H1 (cell line): ENCODE measurements at regions not wholly inside any gene's neighbourhood (a gene's known extent, or its start where the extent isn't known, plus 50 kb on each side); places are given as distances from the start of the nearest gene placed in this dataset.

Experiments
- CTCF ChIA-PET: fragments of 300-600 bp; sonication (Branson Sonifier 250); formaldehyde crosslinking; loops from one replicate; lab custom pipeline; 2021; ENCODE audit not compliant: partially characterized antibody; lab: Charles Lee
- POLR2A ChIA-PET: fragments of 300-600 bp; sonication (Branson Sonifier 250); formaldehyde crosslinking; loops from one replicate; lab custom pipeline; 2021; ENCODE audit warnings: inconsistent platforms; ENCODE audit not compliant: partially characterized antibody; lab: Charles Lee
- DNase-seq, 2 experiments: peaks; one replicate each; pipeline versions ENCODE4 v3.0.0 to v3.0.0-alpha.2; 2010 to 2022; ENCODE audit warnings: low spot score in 2 of 2, low read depth in 1 of 2, mixed read lengths in 1 of 2
- FAIRE-seq: peaks from 2 replicates; lab custom pipeline; 2011; peaks lifted over from hg19 to GRCh38; lab: Jason Lieb, UNC
- H2AFZ ChIP-seq: 2 replicates; pipeline ENCODE4 v1.8.1; 2012; ENCODE audit warnings: low read length, inconsistent platforms
- H2AK5ac ChIP-seq: 2 replicates; pipeline ENCODE4 v1.6.1; 2013; ENCODE audit warnings: low read depth, low read length
- H2BK120ac ChIP-seq: replicated peaks from 2 replicates; pipeline ENCODE3; 2013; ENCODE audit warnings: low read depth, low read length, inconsistent platforms
- H2BK12ac ChIP-seq: 2 replicates; pipeline ENCODE4 v1.6.1; 2013; ENCODE audit warnings: low read depth, low read length
- H2BK15ac ChIP-seq: 2 replicates; pipeline ENCODE4 v1.6.1; 2013; ENCODE audit warnings: low read length
- H2BK20ac ChIP-seq: 2 replicates; pipeline ENCODE4 v1.6.1; 2013; ENCODE audit warnings: low read length
- H2BK5ac ChIP-seq: 2 replicates; pipeline ENCODE4 v1.6.1; 2013; ENCODE audit warnings: low read depth, low read length
- H3K14ac ChIP-seq: 2 replicates; pipeline ENCODE4 v1.6.1; 2013; ENCODE audit warnings: inconsistent platforms; ENCODE audit not compliant: insufficient read length
- H3K18ac ChIP-seq: 2 replicates; pipeline ENCODE4 v1.6.1; 2013; ENCODE audit warnings: low read length; ENCODE audit errors: extremely low read depth
- H3K23ac ChIP-seq: 2 replicates; pipeline ENCODE4 v1.6.1; 2013; ENCODE audit warnings: inconsistent platforms; ENCODE audit not compliant: insufficient read length
- H3K23me2 ChIP-seq: 2 replicates; pipeline ENCODE4 v1.6.1; 2013; ENCODE audit warnings: low read depth, low read length
- H3K27ac ChIP-seq: 2 replicates; pipeline ENCODE4 v1.6.1; 2011; ENCODE audit warnings: low read depth, low read length, inconsistent platforms
- H3K27me3 ChIP-seq, 4 experiments: replicated peaks in 1 of 4; 1 replicate in 1 of 4; 2 replicates in 3 of 4; pipeline versions ENCODE4 v1.6.1 to v1.8.1; 2011 to 2013; ENCODE audit warnings: low read length in 3 of 4, mild to moderate bottlenecking in 3 of 4, inconsistent platforms in 2 of 4, mixed read lengths in 2 of 4, moderate library complexity in 1 of 4; ENCODE audit not compliant: control insufficient read depth in 3 of 4, insufficient read depth in 3 of 4; ENCODE audit errors: extremely low read depth in 1 of 4
- H3K36me3 ChIP-seq, 4 experiments: 2 replicates each; pipeline versions ENCODE4 v1.6.1 to v1.8.1; 2011 to 2013; ENCODE audit warnings: mild to moderate bottlenecking in 4 of 4, low read length in 3 of 4, moderate library complexity in 2 of 4, control low read depth in 1 of 4, inconsistent platforms in 1 of 4; ENCODE audit not compliant: insufficient read depth in 4 of 4, control insufficient read depth in 2 of 4
- H3K4ac ChIP-seq: replicated peaks from 2 replicates; pipeline ENCODE3; 2013; ENCODE audit warnings: low read length, low read depth, mixed read lengths, inconsistent platforms; ENCODE audit not compliant: insufficient read length
- H3K4me1 ChIP-seq, 4 experiments: replicated peaks in 1 of 4; 1 replicate in 1 of 4; 2 replicates in 3 of 4; pipeline versions ENCODE4 v1.6.1 to v1.8.1; 2011 to 2013; ENCODE audit warnings: low read length in 3 of 4, inconsistent platforms in 2 of 4, mixed read lengths in 1 of 4; ENCODE audit not compliant: insufficient read depth in 4 of 4, control insufficient read depth in 3 of 4
- H3K4me2 ChIP-seq, 2 experiments: 2 replicates each; pipeline versions ENCODE4 v1.6.1 to v1.8.1; 2011 to 2013; ENCODE audit warnings: low read depth in 2 of 2, low read length in 2 of 2, control low read depth in 1 of 2, inconsistent platforms in 1 of 2, mild to moderate bottlenecking in 1 of 2; ENCODE audit not compliant: insufficient read depth in 1 of 2
- H3K4me3 ChIP-seq, 4 experiments: fragments of 200-600, 300-600 bp in 1 of 4; sonication (generic), shearing (Covaris generic), sonication (Bioruptor Twin) in 1 of 4; 2 replicates each; pipeline versions ENCODE4 v1.5.1 to v1.8.1; 2011 to 2016; ENCODE audit warnings: low read length in 4 of 4, low read depth in 3 of 4, control low read depth in 2 of 4, inconsistent platforms in 2 of 4, mild to moderate bottlenecking in 2 of 4, mixed read lengths in 1 of 4, moderate library complexity in 1 of 4; ENCODE audit not compliant: insufficient read depth in 2 of 4; ENCODE audit errors: extremely low read depth in 1 of 4
- H3K56ac ChIP-seq: replicated peaks from 2 replicates; pipeline ENCODE3; 2013; ENCODE audit warnings: low read depth, mild to moderate bottlenecking, mixed read lengths, low read length, inconsistent platforms; ENCODE audit not compliant: insufficient read length
- H3K79me1 ChIP-seq: 2 replicates; pipeline ENCODE4 v1.6.1; 2013; ENCODE audit warnings: low read depth, low read length, control low read depth
- H3K79me2 ChIP-seq, 2 experiments: 2 replicates each; pipeline versions ENCODE4 v1.6.1 to v1.8.1; 2012 to 2013; ENCODE audit warnings: low read length in 2 of 2, mild to moderate bottlenecking in 2 of 2, inconsistent platforms in 1 of 2; ENCODE audit not compliant: insufficient read depth in 2 of 2, control insufficient read depth in 1 of 2
- H3K9ac ChIP-seq, 4 experiments: replicated peaks in 1 of 4; 1 replicate in 1 of 4; 2 replicates in 3 of 4; pipeline versions ENCODE4 v1.6.1 to v1.8.1; 2011 to 2013; ENCODE audit warnings: low read depth in 3 of 4, low read length in 3 of 4, control low read depth in 2 of 4, mild to moderate bottlenecking in 2 of 4, moderate library complexity in 2 of 4, inconsistent platforms in 1 of 4; ENCODE audit errors: extremely low read depth in 1 of 4
- H3K9me3 ChIP-seq, 2 experiments: 2 replicates each; pipeline versions ENCODE4 v1.6.1 to v1.8.1; 2012 to 2013; ENCODE audit warnings: mild to moderate bottlenecking in 2 of 2, moderate library complexity in 2 of 2, control low read depth in 1 of 2, inconsistent platforms in 1 of 2, low read depth in 1 of 2, low read length in 1 of 2, mixed read lengths in 1 of 2; ENCODE audit not compliant: insufficient read depth in 2 of 2
- H4K20me1 ChIP-seq, 2 experiments: replicated peaks in 1 of 2; 2 replicates each; pipeline versions ENCODE3 to v1.8.1; 2011 to 2013; ENCODE audit warnings: inconsistent platforms in 2 of 2, low read length in 2 of 2, mild to moderate bottlenecking in 1 of 2; ENCODE audit not compliant: insufficient read depth in 2 of 2, control insufficient read depth in 1 of 2
- H4K5ac ChIP-seq: 2 replicates; pipeline ENCODE4 v1.6.1; 2013; ENCODE audit warnings: low read length, low read depth, mixed read lengths, inconsistent platforms; ENCODE audit not compliant: insufficient read length
- H4K8ac ChIP-seq: 2 replicates; pipeline ENCODE4 v1.8.0; 2013; ENCODE audit warnings: mild to moderate bottlenecking, moderate library complexity, low read length, inconsistent platforms; ENCODE audit not compliant: insufficient read depth; ENCODE audit errors: extremely low read depth
- H4K91ac ChIP-seq: replicated peaks from 2 replicates; pipeline ENCODE3; 2013; ENCODE audit warnings: low read length, mixed read lengths, inconsistent platforms; ENCODE audit not compliant: insufficient read length
- ATF3 ChIP-seq: IDR thresholded peaks from 2 replicates; pipeline ENCODE4 v1.6.1; 2011; ENCODE audit warnings: low read depth, mild to moderate bottlenecking, low read length; ENCODE audit not compliant: insufficient read depth
- CTBP2 ChIP-seq: IDR thresholded peaks from 2 replicates; pipeline ENCODE4 v1.7.0; 2011; ENCODE audit warnings: borderline replicate concordance, mild to moderate bottlenecking, moderate library complexity, mixed read lengths, low read length; ENCODE audit not compliant: insufficient read depth, insufficient read length
- CTCF ChIP-seq, 3 experiments: IDR thresholded peaks; 1 replicate in 2 of 3; 2 replicates in 1 of 3; pipeline versions ENCODE4 v1.5.1 to v1.6.1; 2011; ENCODE audit warnings: low read length in 3 of 3, mild to moderate bottlenecking in 3 of 3, inconsistent platforms in 2 of 3, low read depth in 1 of 3, moderate library complexity in 1 of 3; ENCODE audit not compliant: insufficient read depth in 1 of 3; ENCODE audit errors: control extremely low read depth in 1 of 3
- E2F6 ChIP-seq: IDR thresholded peaks from 2 replicates; pipeline ENCODE4 v1.6.1; 2012; ENCODE audit warnings: inconsistent platforms
- EP300 ChIP-seq, 2 experiments: IDR thresholded peaks; 1 replicate in 1 of 2; 2 replicates in 1 of 2; pipeline ENCODE4 v1.6.1; 2011 to 2012; ENCODE audit warnings: low read depth in 2 of 2, low read length in 2 of 2, mild to moderate bottlenecking in 2 of 2, borderline replicate concordance in 1 of 2, inconsistent platforms in 1 of 2, moderate library complexity in 1 of 2
- EZH2 ChIP-seq: fragments of 200-600 bp; sonication (generic); IDR thresholded peaks from 2 replicates; pipeline ENCODE4 v1.7.1; 2012; ENCODE audit warnings: low read depth, mild to moderate bottlenecking, moderate library complexity, low read length, inconsistent platforms; ENCODE audit not compliant: severe bottlenecking
- NANOG ChIP-seq: IDR thresholded peaks from 2 replicates; pipeline ENCODE4 v1.6.1; 2011; ENCODE audit warnings: low read length, low read depth, mild to moderate bottlenecking, inconsistent platforms; ENCODE audit not compliant: insufficient read depth, poor library complexity, severe bottlenecking
- SP1 ChIP-seq: IDR thresholded peaks from 2 replicates; pipeline ENCODE4 v1.6.1; 2011; ENCODE audit warnings: low read depth, low read length
- SP2 ChIP-seq: IDR thresholded peaks from 2 replicates; pipeline ENCODE4 v1.6.1; 2012; ENCODE audit warnings: mild to moderate bottlenecking, low read length, inconsistent platforms
- ZNF274 ChIP-seq: IDR thresholded peaks from 2 replicates; pipeline ENCODE4 v1.7.0; 2012; ENCODE audit warnings: low read length, borderline replicate concordance; ENCODE audit errors: extremely low read depth
- WGBS, 2 experiments: shearing (Covaris generic) in 1 of 2; methylation state at CpG; one replicate each; pipeline versions ENCODE4 v1.1.6 to v1.1.7; 2013 to 2015; ENCODE audit warnings: low lambda C conversion rate in 2 of 2, mixed read lengths in 2 of 2, inconsistent platforms in 1 of 2, low coverage in 1 of 2, missing lambda C conversion rate in 1 of 2; ENCODE audit not compliant: insufficient replicate concordance in 2 of 2, insufficient coverage in 1 of 2, insufficient read length in 1 of 2; ENCODE audit errors: extremely low coverage in 1 of 2, missing lambda C conversion rate in 1 of 2; 5-methylcytosine and 5-hydroxymethylcytosine counted together

- Histone ChIP-seq H3K4me1 (no peaks in the 10 kb centered on the region), H2BK12ac (no peak overlapping the region), H3K27ac (no peak overlapping the region), H4K8ac (no peak overlapping the region), H4K20me1 (no peaks in the 10 kb centered on the region), H3K36me3 (no peaks in the 10 kb centered on the region), H3K23me2 (no peaks in the 10 kb centered on the region), H3K27me3 (no peaks in the 10 kb centered on the region), H2BK20ac (no peak overlapping the region), H2BK120ac (no peak overlapping the region), H3K4me2 (no peak overlapping the region), H4K5ac (no peak overlapping the region), H4K91ac (no peak overlapping the region), H3K9ac (no peak overlapping the region), H2AFZ (no peak overlapping the region), H2AK5ac (no peak overlapping the region), H3K56ac (no peak overlapping the region), H3K18ac (no peak overlapping the region), H3K9me3 (peaks cover 7 to 14% of the 10 kb centered on the region in 2 experiments; a peak in 3 of 4 replicates), H3K23ac (no peak overlapping the region), H2BK5ac (no peak overlapping the region), H2BK15ac (no peak overlapping the region), H3K4me3 (no peak overlapping the region), H3K79me2 (no peaks in the 10 kb centered on the region), H3K14ac (no peak overlapping the region), H3K79me1 (no peaks in the 10 kb centered on the region), H3K4ac (no peak overlapping the region)
- ChIA-PET POLR2A (no interaction called here), CTCF (no interaction called here)
- 91% methylated on average over 3 of the region's 3 CpGs; no CpG with 5 or more reads in 1 of the 2 experiments for WGBS, 2 experiments
- FAIRE-seq (no peak), DNase-seq (no peak)
- TF ChIP-seq CTCF (IDR thresholded peaks at IDR 0.05; ENCODE audit: control extremely low read depth in 1 of 3, insufficient read depth in 1 of 3, low read depth in 1 of 3, low read length in 3 of 3): no peak
- no peak for TF ChIP-seq E2F6
- TF ChIP-seq SP2: no peak
- no peak for TF ChIP-seq ATF3
- TF ChIP-seq SP1: no peak
- no peak for TF ChIP-seq CTBP2
- no peak for TF ChIP-seq ZNF274
- no peak for TF ChIP-seq NANOG
- no peak for TF ChIP-seq EP300 (IDR thresholded peaks at IDR 0.05; ENCODE audit: borderline replicate concordance in 1 of 2, low read depth in 2 of 2, low read length in 2 of 2)
- TF ChIP-seq EZH2: no peak
These were observed 55.6 kb upstream of the ATXN1 start for GRCh38 chr6:16816891-16817290.
